NB4 (cell line): ENCODE measurements at regions not wholly inside any gene's neighbourhood (a gene's known extent, or its start where the extent isn't known, plus 50 kb on each side); places are given as distances from the start of the nearest gene placed in this dataset.

ENCODE experiments used
- MAX ChIP-seq: IDR thresholded peaks from 2 replicates; pipeline ENCODE4 v1.6.1; 2011; ENCODE audit warnings: low read depth, low read length
- POLR2A ChIP-seq: IDR thresholded peaks from 2 replicates; pipeline ENCODE4 v1.6.1; 2011; ENCODE audit warnings: mild to moderate bottlenecking; ENCODE audit not compliant: insufficient read length; ENCODE audit errors: extremely low read depth
- TF ChIP-seq, protein P1 (sequence below): IDR thresholded peaks from one replicate; pipeline ENCODE4 v1.5.1; 2012; ENCODE audit warnings: low read depth, low read length

DNA sequence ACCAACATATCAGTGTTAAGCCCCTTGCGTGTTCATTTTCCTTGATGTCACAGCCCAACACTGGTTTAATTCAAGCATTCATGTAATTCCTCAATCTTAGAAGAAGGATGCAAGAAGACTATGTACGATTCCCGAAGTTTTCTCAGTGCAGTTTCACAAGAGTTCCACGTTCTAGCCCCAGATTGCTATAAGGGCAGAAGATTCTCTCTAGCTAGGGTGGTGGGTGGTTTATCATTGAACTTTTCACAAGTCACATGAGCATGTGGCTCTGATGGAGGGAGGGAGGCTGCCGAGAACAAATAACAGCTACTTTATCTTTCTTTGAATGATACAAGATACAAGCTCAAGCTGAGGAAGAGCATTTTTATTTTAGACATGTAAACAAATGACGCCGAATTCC lies 71.9 kb upstream of the NHSL1 start:
- no peak for TF ChIP-seq MAX
- TF ChIP-seq, protein P1, sequence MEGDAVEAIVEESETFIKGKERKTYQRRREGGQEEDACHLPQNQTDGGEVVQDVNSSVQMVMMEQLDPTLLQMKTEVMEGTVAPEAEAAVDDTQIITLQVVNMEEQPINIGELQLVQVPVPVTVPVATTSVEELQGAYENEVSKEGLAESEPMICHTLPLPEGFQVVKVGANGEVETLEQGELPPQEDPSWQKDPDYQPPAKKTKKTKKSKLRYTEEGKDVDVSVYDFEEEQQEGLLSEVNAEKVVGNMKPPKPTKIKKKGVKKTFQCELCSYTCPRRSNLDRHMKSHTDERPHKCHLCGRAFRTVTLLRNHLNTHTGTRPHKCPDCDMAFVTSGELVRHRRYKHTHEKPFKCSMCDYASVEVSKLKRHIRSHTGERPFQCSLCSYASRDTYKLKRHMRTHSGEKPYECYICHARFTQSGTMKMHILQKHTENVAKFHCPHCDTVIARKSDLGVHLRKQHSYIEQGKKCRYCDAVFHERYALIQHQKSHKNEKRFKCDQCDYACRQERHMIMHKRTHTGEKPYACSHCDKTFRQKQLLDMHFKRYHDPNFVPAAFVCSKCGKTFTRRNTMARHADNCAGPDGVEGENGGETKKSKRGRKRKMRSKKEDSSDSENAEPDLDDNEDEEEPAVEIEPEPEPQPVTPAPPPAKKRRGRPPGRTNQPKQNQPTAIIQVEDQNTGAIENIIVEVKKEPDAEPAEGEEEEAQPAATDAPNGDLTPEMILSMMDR = no peak
- TF ChIP-seq POLR2A = no peak
